ENCODE measurements at regions not wholly inside any gene's neighbourhood (a gene's known extent, or its start where the extent isn't known, plus 50 kb on each side); places are given as distances from the start of the nearest gene placed in this dataset.

DNA sequence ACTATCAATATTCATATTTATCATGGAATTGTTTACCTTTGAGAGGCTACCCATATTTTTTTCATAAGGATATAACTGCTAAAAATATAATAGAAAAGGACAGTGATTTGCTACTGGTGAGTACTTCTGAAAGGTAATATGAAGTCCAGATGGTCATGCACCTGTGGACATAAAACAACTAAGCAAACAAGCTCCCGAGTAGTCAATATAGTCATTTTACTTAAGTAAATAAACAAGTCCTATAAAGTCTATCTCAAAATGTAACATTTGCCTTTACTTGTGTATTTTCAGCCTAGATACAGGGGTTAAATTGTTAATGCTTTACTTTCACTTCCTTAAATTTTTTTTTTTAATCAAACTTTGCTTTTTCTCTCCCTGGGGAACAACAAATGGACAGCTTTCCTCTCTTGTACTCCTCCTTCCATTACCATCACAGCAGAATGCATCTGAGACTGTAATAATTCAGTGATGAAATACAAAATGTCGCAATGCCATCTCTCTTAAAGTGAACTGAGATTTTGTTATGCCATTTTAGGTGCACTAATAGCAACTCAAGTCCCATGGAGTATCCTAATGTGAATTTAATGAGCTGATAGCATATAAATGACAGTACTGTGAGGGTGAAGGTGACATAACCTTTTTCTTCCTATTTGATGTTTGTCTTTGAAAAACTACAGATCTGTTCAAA lies 1325.4 kb upstream of the ZEB2 start:
- Histone ChIP-seq H3K27me3 (ENCODE audit: control insufficient read depth, insufficient read depth, low read length) (no peaks in the 10 kb centered on the region), H3K36me3 (replicated peaks; ENCODE audit: control insufficient read depth, insufficient read depth, low read length) (no peaks in the 10 kb centered on the region), H3K4me3 (ENCODE audit: insufficient read depth, low read depth, low read length) (no peak overlapping the region)
- no peak for DNase-seq

DNA sequence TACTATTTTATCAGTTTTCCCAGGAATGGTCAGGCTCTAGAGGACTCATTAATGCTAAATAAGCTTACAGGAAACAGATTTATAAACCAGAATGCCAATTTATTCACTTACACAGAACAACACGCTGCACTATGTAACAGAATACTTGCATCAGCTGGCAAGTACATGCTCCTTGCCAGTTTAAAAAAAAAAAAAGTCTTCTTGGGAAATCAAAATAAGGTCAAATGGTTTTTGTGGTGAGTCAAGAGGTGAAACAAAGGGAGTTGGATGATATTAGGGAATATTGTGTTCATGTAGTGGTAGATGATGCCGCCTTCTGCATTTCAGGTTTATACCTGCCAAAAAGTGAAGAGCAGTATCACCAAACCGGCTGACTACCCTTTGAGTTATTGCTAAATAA lies 1322.1 kb upstream of the ZEB2 start:
- H3K36me3 ChIP-seq (replicated peaks; ENCODE audit: control insufficient read depth, insufficient read depth, low read length), result no peaks in the 10 kb centered on the region
- no peaks in the 10 kb centered on the region for H3K27me3 ChIP-seq (ENCODE audit: control insufficient read depth, insufficient read depth, low read length)
- no peak overlapping the region for H3K4me3 ChIP-seq (ENCODE audit: insufficient read depth, low read depth, low read length)
- DNase-seq, result no peak

DNA sequence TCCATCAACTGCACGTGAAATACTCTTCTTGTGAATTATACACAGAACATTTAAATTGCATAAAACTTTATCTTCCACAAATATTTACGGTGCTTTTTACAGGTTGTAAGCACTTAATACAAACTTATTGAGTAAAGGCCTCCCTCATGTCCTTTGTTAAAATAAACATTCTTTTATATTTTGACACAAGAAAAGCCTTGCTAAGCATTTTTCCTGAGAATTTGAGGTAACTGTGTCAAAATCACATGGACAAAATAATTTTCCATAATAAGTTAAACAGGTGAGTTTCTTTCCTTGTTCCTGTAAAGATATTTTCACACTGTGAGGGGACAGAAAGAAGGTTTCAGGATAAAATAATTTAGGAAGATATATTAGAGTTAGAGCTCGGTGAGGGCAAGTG lies 1317.1 kb upstream of the ZEB2 start:
- Histone ChIP-seq H3K4me3 (ENCODE audit: insufficient read depth, low read depth, low read length) (no peak overlapping the region), H3K36me3 (replicated peaks; ENCODE audit: control insufficient read depth, insufficient read depth, low read length) (no peaks in the 10 kb centered on the region), H3K27me3 (ENCODE audit: control insufficient read depth, insufficient read depth, low read length) (no peaks in the 10 kb centered on the region)
- DNase-seq, result no peak

DNA sequence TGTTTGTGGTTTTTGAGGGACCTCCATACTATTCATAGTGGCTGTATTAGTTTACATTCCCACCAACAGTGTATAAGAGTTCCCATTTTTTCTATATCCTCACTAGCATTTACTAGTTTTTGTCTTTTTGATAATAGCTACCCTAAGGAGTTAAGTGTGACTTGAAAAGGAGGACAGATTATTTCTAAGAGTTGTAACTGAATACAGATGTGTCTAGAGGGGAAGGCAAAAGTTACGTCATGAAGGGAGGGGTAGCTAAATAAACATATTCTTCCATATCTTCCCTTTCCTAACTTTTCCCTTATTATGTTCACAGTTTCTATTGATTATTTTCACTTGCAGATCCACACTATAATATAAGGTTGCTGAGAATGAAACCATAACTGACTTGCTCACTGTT lies 1315.7 kb upstream of the ZEB2 start:
- DNase-seq, result no peak
- no peak overlapping the region for H3K4me3 ChIP-seq (ENCODE audit: insufficient read depth, low read depth, low read length)
- H3K27me3 ChIP-seq (ENCODE audit: control insufficient read depth, insufficient read depth, low read length), result no peaks in the 10 kb centered on the region
- no peaks in the 10 kb centered on the region for H3K36me3 ChIP-seq (replicated peaks; ENCODE audit: control insufficient read depth, insufficient read depth, low read length)

DNA sequence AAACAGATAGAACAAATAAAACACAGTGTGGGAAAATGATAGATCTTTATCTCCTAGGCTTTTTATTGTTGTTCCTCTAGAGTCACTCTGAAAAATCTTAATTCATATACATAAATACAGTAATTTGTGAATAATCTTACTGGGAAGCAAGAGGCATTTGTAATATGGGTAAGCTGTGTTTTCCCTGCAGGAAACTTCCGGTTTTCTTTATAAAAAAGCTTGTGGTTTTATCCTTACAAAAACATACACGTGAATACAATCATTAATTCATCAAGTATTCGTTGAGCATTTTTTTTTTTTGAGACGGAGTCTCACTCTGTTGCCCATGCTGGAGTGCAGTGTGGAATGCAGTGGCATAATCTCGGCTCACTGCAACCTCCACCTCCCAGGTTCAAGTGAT lies 1312.8 kb upstream of the ZEB2 start:
- H3K27me3 ChIP-seq (ENCODE audit: control insufficient read depth, insufficient read depth, low read length), result no peaks in the 10 kb centered on the region
- no peak overlapping the region for H3K4me3 ChIP-seq (ENCODE audit: insufficient read depth, low read depth, low read length)
- no peak for DNase-seq
- H3K36me3 ChIP-seq (replicated peaks; ENCODE audit: control insufficient read depth, insufficient read depth, low read length), result no peaks in the 10 kb centered on the region

DNA sequence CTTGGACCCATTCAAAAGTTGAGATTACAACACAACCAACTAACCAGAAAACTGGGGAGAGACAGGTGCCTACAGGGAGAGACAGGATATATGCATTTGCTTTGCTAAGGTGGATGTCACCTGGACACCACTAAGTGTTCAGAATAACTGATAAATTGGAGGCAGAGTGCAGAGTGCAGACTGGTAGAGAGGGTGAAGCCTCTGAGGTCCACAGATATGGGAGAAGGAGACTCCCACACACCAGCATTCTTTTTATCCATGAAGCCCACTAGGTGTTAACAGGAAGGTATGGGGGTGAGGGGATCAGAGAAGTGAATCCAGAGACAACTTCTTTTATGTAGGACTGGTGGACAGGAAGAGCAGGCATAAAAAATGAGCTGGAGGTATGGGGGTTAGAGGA lies 1310.0 kb upstream of the ZEB2 start:
- no peaks in the 10 kb centered on the region for H3K36me3 ChIP-seq (replicated peaks; ENCODE audit: control insufficient read depth, insufficient read depth, low read length)
- DNase-seq, result no peak
- no peaks in the 10 kb centered on the region for H3K27me3 ChIP-seq (ENCODE audit: control insufficient read depth, insufficient read depth, low read length)
- no peak overlapping the region for H3K4me3 ChIP-seq (ENCODE audit: insufficient read depth, low read depth, low read length)

DNA sequence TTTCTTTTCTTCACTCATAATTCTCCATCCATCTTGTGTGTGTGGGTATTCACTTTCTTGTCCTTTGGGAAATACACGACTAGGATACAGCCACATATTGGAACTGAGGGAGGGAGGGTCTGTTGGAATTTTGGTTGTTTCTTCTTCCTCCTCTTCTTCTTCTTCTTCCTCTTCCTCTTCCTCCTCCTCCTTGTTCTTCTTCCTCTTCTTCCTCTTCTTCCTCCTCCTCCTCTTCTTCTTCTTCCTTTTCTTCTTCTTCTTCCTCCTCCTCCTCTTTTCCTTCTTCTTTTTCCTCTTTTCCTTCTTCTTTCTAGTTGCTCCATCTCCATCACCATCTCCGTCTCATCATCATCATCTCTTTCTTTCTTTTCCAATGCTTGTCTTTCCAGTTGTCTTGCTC lies 1307.3 kb upstream of the ZEB2 start:
- H3K27me3 ChIP-seq (ENCODE audit: control insufficient read depth, insufficient read depth, low read length), result no peaks in the 10 kb centered on the region
- no peaks in the 10 kb centered on the region for H3K36me3 ChIP-seq (replicated peaks; ENCODE audit: control insufficient read depth, insufficient read depth, low read length)
- no peak overlapping the region for H3K4me3 ChIP-seq (ENCODE audit: insufficient read depth, low read depth, low read length)
- no peak for DNase-seq

DNA sequence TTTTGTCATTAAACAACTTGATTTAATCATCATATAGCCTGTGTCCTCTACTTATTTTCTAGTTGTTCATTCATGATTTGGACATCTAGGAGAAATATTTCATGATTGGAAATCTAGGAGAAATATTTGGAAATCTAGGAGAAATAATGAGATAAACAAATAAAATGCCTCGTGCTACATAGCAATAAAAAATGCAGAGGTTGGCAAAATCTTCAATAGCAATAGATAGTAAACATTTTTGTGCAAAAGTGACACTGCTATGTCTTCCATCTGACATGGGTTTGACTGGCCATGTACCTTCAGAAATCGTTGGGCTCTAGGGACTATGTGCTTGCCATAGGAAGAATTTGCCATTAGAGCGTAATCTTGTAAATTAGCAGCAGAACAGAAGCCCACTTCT lies 1304.5 kb upstream of the ZEB2 start:
- Histone ChIP-seq H3K4me3 (ENCODE audit: insufficient read depth, low read depth, low read length) (no peak overlapping the region), H3K36me3 (replicated peaks; ENCODE audit: control insufficient read depth, insufficient read depth, low read length) (no peaks in the 10 kb centered on the region), H3K27me3 (ENCODE audit: control insufficient read depth, insufficient read depth, low read length) (no peaks in the 10 kb centered on the region)
- no peak for DNase-seq

DNA sequence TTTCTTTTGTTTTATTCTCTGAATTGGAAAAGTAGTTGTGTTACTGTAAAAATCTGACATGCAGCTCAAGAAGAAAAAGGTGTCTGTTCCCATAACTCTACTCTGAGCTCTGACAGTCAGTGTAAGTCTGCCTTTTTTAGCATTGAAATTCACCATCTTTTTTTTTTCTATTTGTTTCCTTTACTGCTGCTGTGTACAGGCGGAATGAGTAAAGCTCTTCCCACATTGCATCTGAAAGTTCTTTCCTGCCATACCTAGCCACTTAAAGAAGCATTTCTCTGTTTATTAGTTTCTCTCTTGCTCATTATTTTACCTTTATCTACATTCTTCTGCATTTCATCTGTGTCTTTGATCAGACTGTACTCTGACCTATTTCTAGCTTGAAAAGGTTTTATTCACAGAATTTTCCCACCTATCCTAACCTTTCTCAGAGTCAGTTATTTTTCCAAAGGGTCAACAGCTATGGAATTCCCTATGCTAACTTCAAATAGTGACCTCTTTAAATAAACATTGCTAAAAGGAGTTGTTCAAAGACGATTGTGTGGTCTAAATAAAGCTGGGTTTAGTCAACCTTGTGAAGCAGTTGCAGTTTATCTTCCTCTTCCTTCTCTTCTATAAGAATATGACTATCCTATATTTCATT lies 1303.1 kb upstream of the ZEB2 start:
- Histone ChIP-seq H3K36me3 (replicated peaks; ENCODE audit: control insufficient read depth, insufficient read depth, low read length) (no peaks in the 10 kb centered on the region), H3K4me3 (ENCODE audit: insufficient read depth, low read depth, low read length) (no peak overlapping the region), H3K27me3 (ENCODE audit: control insufficient read depth, insufficient read depth, low read length) (no peaks in the 10 kb centered on the region)
- no peak for DNase-seq

DNA sequence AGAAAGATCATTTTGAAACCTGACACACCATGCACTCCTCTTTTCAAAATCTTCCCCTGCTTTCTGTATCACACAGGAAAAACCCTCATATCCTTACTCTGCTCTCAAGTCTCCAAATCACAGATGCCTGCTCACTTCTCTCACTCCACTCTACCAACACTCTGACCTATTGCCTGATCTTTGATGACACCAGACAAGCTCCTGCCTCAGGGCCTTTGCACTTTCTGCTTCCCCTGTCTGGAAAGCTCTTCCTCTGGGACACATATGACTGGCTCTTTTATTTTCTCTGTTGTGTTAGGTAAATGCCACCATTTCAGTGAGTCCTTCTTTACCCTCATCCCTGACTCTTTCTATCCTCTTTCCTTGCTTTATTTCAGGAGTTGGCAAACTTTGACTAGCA lies 1300.7 kb upstream of the ZEB2 start:
- DNase-seq, result no peak
- Histone ChIP-seq H3K4me3 (ENCODE audit: insufficient read depth, low read depth, low read length) (no peak overlapping the region), H3K36me3 (replicated peaks; ENCODE audit: control insufficient read depth, insufficient read depth, low read length) (no peaks in the 10 kb centered on the region), H3K27me3 (ENCODE audit: control insufficient read depth, insufficient read depth, low read length) (no peaks in the 10 kb centered on the region)

DNA sequence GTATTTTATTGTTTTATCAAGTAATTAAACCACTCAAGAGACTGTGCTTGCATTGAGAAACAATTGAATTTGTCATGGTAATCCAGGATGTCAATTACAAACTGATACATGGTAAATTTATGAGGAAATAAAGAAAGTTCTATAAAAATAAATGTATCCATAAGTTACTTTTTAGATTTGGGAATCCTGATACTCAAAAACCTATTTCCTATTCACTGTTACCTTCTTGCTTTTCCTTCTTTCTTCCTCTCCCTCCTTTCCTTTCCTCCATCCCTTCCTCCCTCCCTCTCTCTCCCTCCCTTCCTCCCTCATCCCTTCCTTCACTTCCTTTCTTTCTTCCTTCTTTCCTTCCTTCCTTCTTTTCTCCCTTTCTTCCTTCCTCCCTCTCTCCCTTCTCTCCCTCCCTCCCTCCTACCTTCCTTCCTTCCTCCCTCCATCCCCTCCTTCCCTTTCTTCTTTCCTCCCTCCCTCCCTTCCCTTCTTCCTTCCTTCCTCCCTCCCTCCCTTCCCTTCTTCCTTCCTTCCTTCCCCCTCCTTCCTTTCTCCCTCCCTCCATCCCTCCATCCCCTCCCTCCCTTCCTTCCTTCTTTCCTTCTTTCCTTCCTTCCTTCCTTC lies 1299.1 kb upstream of the ZEB2 start:
- Histone ChIP-seq H3K4me3 (ENCODE audit: insufficient read depth, low read depth, low read length) (no peak overlapping the region), H3K27me3 (ENCODE audit: control insufficient read depth, insufficient read depth, low read length) (no peaks in the 10 kb centered on the region), H3K36me3 (replicated peaks; ENCODE audit: control insufficient read depth, insufficient read depth, low read length) (no peaks in the 10 kb centered on the region)
- no peak for DNase-seq

DNA sequence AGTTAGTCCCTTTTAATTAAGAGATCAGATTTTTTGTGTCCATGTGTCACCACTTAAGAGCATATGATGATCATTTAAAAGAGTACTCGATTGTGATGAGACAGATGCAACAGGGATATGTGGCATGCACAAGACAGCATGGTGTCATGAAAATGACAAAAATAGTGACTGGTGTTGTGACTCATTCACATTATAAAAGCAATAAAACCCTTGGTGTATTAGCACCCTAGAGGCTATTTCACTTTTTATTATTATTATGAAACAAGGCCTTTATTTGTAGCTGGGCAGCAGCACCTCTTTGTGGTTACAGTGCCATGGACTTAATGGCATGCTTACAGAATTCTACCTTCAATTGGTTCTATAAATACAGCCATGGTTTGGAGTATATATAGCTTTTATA lies 1296.0 kb upstream of the ZEB2 start:
- H3K4me3 ChIP-seq (ENCODE audit: insufficient read depth, low read depth, low read length), result no peak overlapping the region
- no peaks in the 10 kb centered on the region for H3K36me3 ChIP-seq (replicated peaks; ENCODE audit: control insufficient read depth, insufficient read depth, low read length)
- DNase-seq, result no peak
- H3K27me3 ChIP-seq (ENCODE audit: control insufficient read depth, insufficient read depth, low read length), result no peaks in the 10 kb centered on the region

DNA sequence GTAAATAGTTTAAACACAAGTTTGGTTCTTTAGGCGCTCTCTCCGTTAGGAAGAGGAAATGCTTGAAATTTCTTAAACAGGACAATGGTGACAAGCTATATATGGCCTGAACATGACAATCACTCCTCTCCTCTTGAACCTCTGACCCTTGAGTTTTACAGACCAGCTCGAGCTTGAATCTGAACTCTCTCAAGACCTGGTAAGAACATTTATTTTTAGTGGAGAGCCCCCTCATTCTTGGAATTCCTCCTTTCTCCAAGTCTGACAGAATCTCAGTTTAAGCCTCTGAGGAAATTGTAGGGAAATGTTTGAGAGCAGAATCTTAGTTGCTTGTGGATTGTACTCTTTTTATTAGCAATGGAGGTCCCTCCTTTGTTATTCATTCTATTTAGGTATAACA lies 1293.6 kb upstream of the ZEB2 start:
- no peaks in the 10 kb centered on the region for H3K36me3 ChIP-seq (replicated peaks; ENCODE audit: control insufficient read depth, insufficient read depth, low read length)
- DNase-seq, result no peak
- no peak overlapping the region for H3K4me3 ChIP-seq (ENCODE audit: insufficient read depth, low read depth, low read length)
- no peaks in the 10 kb centered on the region for H3K27me3 ChIP-seq (ENCODE audit: control insufficient read depth, insufficient read depth, low read length)

DNA sequence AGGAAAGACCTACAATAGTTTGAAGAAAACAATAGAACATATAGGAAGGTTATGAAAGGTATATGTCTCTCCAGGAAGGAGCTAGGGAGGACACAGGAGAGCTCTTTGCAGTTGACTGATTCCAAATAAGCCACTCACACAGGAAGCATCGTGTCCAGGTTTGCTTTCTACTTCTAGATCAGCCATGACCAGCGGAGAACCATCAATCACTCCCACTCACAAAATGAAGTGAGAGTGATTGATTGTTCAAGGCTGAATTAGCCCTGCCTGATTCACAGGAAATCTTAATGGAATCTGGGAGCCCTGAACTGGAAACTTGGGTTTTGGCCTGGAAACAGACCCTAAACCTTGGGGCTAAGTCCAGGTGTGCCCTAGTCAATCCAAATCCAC lies 1292.2 kb upstream of the ZEB2 start:
- Histone ChIP-seq H3K36me3 (replicated peaks; ENCODE audit: control insufficient read depth, insufficient read depth, low read length) (no peaks in the 10 kb centered on the region), H3K27me3 (ENCODE audit: control insufficient read depth, insufficient read depth, low read length) (no peaks in the 10 kb centered on the region), H3K4me3 (ENCODE audit: insufficient read depth, low read depth, low read length) (no peak overlapping the region)
- DNase-seq, result no peak

DNA sequence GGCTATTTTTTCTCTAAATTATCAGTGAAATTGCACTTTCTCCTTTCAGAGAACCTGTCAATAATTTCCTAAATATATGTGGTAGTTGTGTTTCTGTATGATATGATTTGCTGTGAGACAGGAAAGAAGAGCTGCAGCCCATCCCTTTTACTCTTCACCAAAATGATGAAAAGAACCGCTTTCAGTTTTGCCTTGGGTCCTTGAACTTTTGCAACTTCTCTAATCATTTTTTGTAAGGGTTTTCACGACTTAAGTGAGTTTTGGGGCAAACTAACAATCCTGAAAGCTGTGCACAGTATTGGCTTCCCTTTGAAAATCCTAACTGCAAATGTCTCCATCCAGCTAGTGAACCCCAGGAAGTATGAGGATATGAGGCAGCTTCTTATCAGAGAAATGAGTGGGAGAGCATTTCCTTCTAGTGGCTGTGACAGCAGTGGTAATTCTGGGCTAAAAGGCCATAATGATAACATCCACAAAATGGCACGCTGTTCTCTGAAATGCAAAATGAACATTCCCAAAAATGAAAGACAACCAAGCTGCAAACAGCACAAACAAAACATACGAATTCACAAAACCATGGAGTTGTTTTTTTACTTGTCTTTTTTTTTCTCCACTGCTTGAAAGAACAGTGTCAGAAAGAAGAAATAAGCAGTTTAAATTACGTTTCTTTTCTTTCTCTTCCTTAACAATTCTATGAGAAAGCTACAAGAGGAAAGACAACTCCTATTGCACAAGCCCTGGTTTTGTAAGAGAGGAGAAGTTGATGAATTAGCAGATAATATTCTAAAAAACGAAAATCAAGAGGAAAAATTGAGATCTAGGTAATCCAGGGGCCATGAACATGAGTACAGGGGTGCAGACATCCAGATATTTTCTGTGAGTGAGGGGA lies 1291.6 kb upstream of the ZEB2 start:
- no peaks in the 10 kb centered on the region for H3K27me3 ChIP-seq (ENCODE audit: control insufficient read depth, insufficient read depth, low read length)
- DNase-seq, result no peak
- no peak overlapping the region for H3K4me3 ChIP-seq (ENCODE audit: insufficient read depth, low read depth, low read length)
- H3K36me3 ChIP-seq (replicated peaks; ENCODE audit: control insufficient read depth, insufficient read depth, low read length), result no peaks in the 10 kb centered on the region

All from H7 (cell line).